ENCODE measurements at regions not wholly inside any gene's neighbourhood (a gene's known extent, or its start where the extent isn't known, plus 50 kb on each side); places are given as distances from the start of the nearest gene placed in this dataset.
"Not testable (repeated sequence)": the region's sequence is repeated elsewhere in the genome, so short reads cannot be mapped to it uniquely, and the experiment has no call there.

DNA sequence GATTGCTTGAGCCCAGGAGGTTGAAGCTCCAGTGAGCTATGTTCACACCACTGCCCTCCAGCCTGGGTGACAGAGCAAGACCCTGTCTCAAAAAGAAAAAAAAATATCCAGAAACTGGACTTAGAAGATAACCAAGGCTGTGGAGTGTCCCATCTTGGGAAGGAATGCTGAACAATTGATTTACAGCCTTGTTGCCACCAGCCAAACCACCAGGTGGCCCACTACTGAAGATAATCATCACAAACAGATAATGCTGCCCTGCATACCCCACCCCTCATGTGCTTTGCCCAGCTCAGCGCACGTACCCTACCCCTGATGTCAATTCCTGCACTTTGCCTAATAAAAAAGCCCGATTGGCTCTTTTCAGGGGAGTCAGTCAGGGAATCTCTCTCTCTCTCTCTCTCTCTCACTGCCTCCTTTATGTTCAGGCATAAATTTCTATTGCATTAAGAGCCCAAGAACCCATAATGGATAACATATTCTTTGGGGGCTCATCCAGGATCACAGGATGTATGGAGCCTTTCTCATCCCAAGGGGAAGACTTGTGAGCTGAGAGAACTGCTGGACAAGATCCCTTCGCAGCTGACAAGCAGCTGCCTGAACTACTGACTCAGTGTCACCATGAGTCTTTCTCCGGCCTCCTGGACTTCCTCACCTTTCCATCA is 166.4 kb downstream of the CD24 start:
- no peak for TF ChIP-seq POLR2A (IDR thresholded peaks at IDR 0.05; ENCODE audit: low read depth, low read length)
- no peak for FAIRE-seq
- no peak for DNase-seq (ENCODE audit: insufficient read length, low spot score)

DNA sequence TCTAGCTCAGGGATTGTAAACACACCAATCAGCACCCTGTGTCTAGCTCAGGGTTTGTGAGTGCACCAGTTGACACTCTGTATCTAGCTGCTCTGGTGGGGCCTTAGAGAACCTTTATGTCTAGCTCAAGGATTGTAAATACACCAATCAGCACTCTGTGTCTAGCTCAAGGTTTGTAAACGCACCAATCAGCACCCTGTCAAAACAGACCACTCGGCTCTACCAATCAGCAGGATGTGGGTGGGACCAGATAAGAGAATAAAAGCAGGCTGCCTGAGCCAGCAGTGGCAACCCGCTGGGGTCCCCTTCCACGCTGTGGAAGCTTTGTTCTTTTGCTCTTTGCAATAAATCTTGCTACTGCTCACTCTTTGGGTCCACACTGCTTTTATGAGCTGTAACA is 168.3 kb downstream of the CD24 start:
- DNase-seq (ENCODE audit: insufficient read length, low spot score); FAIRE-seq: not testable (repeated sequence)

DNA sequence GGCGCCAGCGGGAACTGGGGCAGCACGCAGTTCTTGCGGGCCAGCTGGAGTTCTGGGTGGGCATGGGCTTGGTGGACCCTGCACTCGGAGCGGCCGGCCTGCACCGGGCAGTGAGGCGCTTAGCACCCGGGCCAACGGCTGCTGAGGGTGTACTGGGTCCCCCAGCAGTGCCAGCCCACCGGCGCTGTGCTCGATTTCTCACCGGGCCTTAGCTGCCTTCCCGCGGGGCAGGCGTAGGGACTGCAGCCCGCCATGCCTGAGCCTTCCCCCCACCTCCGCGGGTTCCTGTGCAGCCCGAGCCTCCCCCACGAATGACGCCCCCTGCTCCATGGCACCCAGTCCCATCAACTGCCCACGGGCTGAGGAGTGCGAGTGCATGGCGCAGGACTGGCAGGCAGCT is 168.8 kb downstream of the CD24 start:
- TF ChIP-seq POLR2A (IDR thresholded peaks at IDR 0.05; ENCODE audit: low read depth, low read length) = no peak
- no peak for FAIRE-seq
- DNase-seq (ENCODE audit: insufficient read length, low spot score) = no peak

DNA sequence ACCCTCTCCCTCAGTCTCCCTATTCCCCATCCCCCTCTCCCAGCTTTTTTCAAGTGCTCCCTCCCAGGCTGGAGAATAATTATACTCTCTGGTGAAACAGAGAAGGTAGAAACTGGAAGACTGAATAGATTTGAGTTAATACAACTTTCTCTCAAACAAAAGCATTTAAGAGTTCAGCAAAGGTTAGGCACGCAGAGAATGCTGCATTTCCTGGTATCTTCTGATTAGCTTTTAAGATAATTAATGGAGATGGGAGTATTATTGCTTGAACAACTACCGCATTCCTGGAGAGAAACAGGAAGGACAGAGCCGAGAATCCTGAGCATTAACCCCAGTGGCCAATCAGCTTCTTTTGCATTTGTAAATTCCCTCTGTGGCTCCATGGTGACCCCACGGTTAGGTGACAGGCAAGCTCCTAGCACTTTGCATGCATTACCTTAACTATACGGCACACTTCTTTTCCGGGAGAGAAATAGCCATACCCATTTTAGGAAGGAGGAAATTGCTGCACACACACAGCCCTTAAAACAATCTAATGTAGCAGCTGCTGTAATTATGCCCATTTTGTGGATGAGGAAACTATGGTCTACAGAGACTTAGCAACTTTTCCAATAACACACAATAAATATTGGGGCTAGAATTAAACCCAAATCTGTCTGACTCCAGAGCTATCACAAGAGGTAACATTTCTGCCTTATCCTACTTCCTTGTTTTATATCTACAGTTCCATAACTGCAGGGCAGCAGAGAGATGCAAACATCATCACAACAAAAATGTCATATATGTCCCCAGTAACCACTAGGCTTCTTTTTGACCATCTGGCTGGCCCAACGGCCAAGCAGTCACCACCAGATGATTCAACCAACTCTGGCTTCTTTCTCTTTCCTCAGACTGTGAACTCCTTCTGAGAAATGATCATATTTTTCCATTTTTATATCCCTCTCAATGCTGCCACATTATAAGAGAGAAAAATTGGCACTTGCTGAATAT is 169.9 kb downstream of the CD24 start:
- no peak for FAIRE-seq
- no peak for TF ChIP-seq POLR2A (IDR thresholded peaks at IDR 0.05; ENCODE audit: low read depth, low read length)

DNA sequence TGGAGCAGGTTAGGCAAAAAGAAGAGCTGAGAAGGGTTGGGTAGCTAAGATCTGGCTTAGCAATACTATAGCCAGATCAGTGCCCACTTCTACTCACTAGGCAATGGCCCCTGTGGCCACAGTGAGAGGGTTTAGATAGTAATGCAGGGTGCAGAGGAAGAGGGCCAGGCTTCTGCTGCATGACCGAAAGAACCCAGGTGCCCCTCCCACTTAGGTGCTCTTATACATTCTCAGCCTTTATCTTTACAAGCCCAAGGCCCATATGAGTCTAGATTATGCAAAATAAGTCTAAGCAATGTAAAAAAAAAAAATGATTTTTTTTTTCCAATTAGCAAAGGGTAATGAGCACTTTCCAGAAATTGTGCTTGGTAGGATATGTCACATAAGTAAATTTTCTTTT is 171.3 kb downstream of the CD24 start:
- DNase-seq (ENCODE audit: insufficient read length, low spot score) (no peak), FAIRE-seq (no peak)
- TF ChIP-seq POLR2A (IDR thresholded peaks at IDR 0.05; ENCODE audit: low read depth, low read length) = no peak

More for the DNA sequence above, 169.9 kb downstream of the CD24 start:
- DNase-seq (ENCODE audit: insufficient read length, low spot score) = no peak

DNA sequence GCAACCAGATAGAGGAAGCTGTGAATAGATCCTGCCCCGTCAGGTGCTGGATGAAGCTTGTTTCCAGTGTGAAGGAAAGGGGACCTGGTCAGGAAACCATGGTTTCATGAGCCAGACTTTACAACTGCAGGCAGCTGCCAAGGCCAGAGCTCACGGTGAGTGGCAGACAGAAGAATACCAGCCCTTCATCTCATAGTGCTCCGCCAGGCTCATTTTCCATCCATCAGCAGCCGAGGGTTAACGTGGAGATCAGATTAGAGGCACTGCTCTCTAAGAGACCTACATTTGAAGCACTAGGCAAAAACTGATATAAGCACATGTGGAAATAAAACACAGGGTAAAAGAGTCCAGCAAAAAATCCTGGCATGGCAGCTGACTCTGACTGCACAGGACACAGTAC is 172.4 kb downstream of the CD24 start:
- no peak for TF ChIP-seq POLR2A (IDR thresholded peaks at IDR 0.05; ENCODE audit: low read depth, low read length)
- no peak for FAIRE-seq
- DNase-seq (ENCODE audit: insufficient read length, low spot score) = no peak

DNA sequence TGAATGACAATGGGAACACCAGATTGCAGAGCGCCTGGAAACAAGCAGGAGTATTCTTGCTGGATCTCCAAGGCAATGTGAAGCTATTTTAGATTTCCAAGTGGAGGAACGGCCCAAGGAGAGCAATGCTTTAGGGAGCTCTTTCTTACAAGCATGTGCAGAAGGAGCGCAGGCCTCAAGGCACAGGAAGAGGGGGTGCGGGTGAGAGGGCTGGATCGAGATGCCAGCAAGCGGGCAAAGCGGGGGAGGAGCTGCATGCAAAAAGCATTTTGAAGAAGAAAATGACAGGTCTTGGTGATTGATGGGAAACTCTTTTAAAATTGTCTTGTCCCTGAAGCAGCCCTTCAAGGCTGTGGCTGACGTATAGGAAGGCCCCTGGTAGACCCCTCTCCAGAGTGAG is 171.9 kb downstream of the QRSL1 start:
- FAIRE-seq (no peak), DNase-seq (ENCODE audit: insufficient read length, low spot score) (no peak)
- no peak for TF ChIP-seq POLR2A (IDR thresholded peaks at IDR 0.05; ENCODE audit: low read depth, low read length)

DNA sequence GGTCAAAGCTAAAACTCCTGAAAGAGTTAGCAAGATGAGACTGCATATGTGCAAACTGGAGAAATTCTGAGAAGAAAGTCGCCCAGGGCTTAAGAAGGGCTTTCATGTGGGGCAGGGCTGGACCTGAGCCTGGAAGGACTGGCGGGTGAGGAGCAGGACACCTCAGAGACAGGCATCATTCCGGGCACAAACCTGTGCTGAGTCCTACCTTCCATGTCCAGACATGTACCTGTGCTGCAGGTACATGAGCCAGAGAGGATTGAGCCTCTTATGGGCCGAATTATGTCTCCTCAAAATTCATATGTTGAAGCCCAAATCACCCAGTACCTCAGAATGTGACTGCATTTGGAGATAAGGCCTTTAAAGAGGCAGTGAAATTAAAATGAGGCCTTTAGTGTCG is 171.0 kb downstream of the QRSL1 start:
- DNase-seq (ENCODE audit: insufficient read length, low spot score) = no peak
- no peak for FAIRE-seq
- TF ChIP-seq POLR2A (IDR thresholded peaks at IDR 0.05; ENCODE audit: low read depth, low read length) = no peak

DNA sequence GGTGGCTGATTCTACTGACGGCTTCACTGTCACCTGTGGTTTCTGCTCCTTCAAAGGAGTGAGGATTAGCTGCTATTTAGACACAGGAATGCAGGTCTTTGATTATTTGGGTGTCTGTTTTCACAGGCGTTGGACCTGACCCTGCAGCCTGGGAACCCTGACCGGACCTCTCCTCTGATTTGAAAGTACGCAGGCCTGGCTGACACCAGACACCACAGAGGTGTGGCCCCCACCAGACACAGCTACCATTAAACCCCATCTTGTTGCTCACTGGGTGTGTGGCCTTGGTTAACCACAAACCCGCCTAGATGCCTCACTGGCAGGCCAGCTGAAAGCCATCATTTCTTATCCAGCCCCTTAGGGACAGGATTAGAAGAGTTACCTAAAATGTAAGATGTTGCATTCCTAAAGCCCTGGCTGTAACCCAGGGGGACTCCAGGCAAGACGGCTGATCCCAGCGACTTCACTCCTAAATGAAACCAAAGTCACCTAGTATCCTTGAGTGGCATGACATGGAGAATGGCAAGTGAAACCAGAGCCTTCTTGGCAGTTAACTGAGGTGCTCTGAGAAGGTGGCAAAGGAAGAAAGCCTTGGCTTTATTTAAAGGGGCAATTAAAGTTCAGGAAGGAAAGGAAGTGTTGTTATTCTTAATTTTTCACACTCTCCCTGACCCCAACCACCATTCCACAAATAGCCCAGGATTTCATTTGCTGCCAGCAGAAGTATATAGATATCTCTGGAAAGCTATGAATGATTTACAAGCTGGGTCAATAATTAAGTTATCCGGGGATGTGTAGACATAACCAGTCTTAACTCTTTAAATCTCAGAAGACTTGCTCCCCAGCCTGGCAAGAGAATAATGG is 169.9 kb downstream of the QRSL1 start:
- no peak for TF ChIP-seq POLR2A (IDR thresholded peaks at IDR 0.05; ENCODE audit: low read depth, low read length)
- DNase-seq (ENCODE audit: insufficient read length, low spot score) = no peak
- no peak for FAIRE-seq

DNA sequence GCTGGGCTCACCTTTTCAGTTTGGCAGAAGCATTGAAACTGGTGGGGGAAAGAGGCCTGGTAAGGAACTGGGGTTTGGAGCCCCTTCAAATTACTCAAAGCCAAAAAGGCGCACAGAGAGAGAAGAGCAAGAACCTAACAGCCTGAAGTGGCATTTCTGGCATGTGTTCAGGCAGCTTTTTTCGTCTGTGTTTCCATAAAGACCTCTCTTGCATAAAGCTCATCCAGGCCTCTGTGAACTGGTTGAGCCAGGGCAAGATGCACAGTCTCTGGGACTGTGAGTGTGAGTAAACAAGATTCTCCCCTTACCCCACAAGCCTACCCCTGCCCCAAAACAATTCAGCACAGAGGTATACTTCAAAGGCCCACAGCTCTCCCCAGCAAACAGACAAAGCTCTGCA is 167.8 kb downstream of the QRSL1 start:
- no peak for TF ChIP-seq POLR2A (IDR thresholded peaks at IDR 0.05; ENCODE audit: low read depth, low read length)
- no peak for FAIRE-seq
- DNase-seq (ENCODE audit: insufficient read length, low spot score) = no peak

DNA sequence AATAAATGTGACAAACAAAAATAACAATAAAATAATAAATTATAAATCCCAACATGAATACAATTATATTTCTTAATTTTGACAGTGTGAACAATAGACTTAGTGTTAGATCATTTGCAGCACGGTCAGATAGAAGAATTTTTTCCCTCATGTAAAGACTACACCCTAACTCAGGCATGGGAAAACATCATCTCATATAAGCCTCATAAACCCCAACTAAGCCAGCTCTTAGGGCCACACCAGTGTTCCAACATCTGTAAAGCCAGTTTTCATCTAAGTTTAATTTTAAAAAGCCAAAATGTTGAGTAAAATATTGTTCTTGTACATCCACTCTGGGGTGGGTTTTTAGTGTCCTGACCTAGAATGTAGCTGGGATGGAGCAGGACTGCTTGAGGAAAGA is 167.4 kb downstream of the QRSL1 start:
- TF ChIP-seq POLR2A (IDR thresholded peaks at IDR 0.05; ENCODE audit: low read depth, low read length) = no peak
- DNase-seq (ENCODE audit: insufficient read length, low spot score) (no peak), FAIRE-seq (no peak)

DNA sequence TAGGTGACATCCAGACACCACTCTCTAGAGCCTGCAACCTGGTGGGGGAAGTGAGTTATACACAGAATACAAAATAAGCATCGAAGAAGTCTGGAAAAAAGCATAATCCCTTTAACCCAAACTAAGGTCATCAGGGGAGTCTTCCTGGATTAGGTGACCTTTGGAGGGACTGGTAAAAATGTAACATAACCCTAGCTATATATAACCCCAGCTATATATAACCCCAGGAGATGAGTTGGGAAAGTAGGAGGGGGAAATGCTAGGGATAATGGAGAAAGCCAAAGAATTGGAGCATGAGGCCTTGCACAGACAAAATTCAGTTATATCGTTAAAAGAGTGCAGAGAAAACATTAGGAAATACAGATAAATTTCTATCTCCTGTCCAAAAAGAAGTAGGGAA is 164.8 kb downstream of the QRSL1 start:
- DNase-seq (ENCODE audit: insufficient read length, low spot score) (no peak), FAIRE-seq (no peak)
- no peak for TF ChIP-seq POLR2A (IDR thresholded peaks at IDR 0.05; ENCODE audit: low read depth, low read length)

DNA sequence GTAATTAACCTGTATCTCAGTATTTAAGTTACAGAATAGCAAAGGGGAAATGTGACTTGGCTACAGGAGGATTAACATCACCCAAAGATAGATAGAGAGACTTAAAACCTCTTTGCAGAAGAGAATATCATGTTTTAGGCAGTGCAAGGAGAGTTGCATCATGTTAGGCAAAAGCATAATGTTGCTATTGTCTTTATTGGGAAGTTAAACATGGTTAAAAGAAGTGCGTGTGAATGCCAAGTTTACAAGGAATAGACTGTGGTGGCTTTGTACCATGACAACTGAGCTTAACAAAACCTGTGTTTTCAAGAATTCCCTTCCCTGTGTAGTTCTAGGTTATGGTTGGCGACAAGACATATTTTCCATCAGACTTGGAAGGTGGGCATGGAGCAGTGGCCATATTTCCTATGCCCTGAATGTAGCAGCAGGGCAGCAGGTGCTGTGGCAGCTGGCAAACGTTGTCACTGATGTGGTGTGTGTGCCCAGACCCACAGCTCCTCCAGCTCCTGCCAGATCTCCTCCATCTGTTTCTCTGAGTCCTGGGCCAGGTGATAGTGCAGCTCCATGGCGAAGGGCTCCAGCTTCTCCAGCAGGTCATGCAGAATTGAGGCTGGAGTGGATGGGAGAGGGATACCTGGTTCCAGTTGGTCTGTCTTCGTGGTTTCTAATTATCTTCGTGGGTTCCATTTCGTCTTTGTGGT is 163.3 kb downstream of the QRSL1 start:
- TF ChIP-seq POLR2A (IDR thresholded peaks at IDR 0.05; ENCODE audit: low read depth, low read length) = no peak
- FAIRE-seq = no peak
- no peak for DNase-seq (ENCODE audit: insufficient read length, low spot score)

Measured in H54 (cell line).